GM12891 (cell line): ENCODE measurements at regions not wholly inside any gene's neighbourhood (a gene's known extent, or its start where the extent isn't known, plus 50 kb on each side); places are given as distances from the start of the nearest gene placed in this dataset.

Source experiments
- DNase-seq: peaks from one replicate; pipeline ENCODE4 v3.0.0; 2011; ENCODE audit warnings: low spot score; ENCODE audit not compliant: insufficient read length
- FAIRE-seq: peaks from 2 replicates; lab custom pipeline; 2011; peaks lifted over from hg19 to GRCh38; lab: Jason Lieb, UNC
- PAX5 ChIP-seq: IDR thresholded peaks from 2 replicates; pipeline ENCODE4 v1.6.1; 2011; ENCODE audit warnings: low read length, moderate library complexity, mild to moderate bottlenecking; ENCODE audit not compliant: insufficient read depth, severe bottlenecking
- POLR2A ChIP-seq: IDR thresholded peaks from 2 replicates; pipeline ENCODE4 v1.6.1; 2011; ENCODE audit warnings: low read depth, low read length, control low read depth
- POLR2AphosphoS5 ChIP-seq: IDR thresholded peaks from 2 replicates; pipeline ENCODE4 v1.6.1; 2011; ENCODE audit warnings: low read depth, low read length, control low read depth
- POU2F2 ChIP-seq: IDR thresholded peaks from 2 replicates; pipeline ENCODE4 v1.6.1; 2011; ENCODE audit warnings: low read depth, mild to moderate bottlenecking, control low read depth, low read length, moderate library complexity
- SPI1 ChIP-seq: IDR thresholded peaks from 2 replicates; pipeline ENCODE4 v1.6.1; 2011; ENCODE audit warnings: low read depth, low read length, control low read depth
- TAF1 ChIP-seq: IDR thresholded peaks from 2 replicates; pipeline ENCODE4 v1.6.1; 2011; ENCODE audit warnings: low read depth, low read length, control low read depth

DNA sequence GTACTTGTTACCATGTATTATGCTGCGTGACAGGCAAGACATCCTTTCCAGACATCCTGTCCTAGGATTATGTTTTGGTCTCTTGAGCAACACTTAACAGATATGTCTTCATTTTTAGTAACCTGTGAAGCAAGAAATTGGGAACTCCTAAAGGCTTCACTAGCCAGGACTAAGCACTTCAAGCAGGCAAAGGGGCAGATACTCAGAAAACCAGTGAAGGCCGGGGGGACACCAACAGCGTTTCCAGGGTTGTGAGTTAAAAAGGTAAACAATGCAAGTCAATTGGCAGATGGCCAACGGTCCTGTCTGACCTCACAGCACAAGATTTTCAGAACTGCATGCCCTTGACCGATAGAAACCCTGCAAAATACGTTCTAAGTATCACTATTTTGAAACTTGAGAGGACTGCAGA lies 77.6 kb upstream of the SFMBT2 start:
- FAIRE-seq (no peak), DNase-seq (no peak)
- TF ChIP-seq POLR2AphosphoS5 (no peak), POU2F2 (no peak), SPI1 (no peak), POLR2A (no peak), TAF1 (no peak), PAX5 (no peak)

DNA sequence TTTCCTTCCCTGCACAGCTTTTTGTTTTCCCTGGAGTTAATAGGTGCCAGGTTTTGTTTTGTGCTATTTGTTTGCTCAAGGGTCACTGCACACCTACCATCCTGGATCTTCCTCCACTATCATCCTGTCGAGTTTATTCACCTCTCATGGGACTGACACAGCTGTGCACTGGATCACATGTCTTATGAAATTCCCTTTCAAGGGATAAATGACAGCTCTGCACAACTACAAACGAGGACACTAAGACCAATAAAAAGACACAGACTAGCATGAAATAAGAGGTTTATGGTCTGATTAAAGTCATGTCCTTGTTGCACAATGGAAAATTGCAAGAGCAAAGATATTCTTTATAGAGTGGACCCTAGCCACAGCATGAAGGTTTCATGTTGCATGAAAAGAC lies 76.7 kb upstream of the SFMBT2 start:
- FAIRE-seq (peak; percentile 75), DNase-seq (no peak)

DNA sequence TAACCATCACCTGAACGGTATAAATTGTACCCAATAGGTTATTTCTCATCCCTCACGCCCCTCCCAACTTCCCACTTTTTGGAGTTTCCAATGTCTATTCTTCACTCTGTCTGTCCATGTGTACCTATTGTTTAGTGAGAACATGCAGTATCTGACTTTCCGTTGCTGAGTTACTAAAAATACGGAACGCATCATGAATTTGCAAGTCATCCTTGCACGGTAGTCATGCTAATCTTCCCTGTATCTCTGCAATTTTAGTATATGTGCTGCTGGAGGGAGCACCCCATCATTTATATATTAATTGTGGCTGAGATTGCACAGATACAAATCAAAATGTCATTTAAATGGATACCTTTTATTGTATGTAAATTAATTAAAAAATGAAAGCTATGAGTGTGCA lies 75.7 kb upstream of the SFMBT2 start:
- TF ChIP-seq POU2F2: no peak
- no peak for TF ChIP-seq SPI1
- TF ChIP-seq POLR2A: no peak
- peak; percentile 84 for FAIRE-seq
- DNase-seq: no peak

More for the DNA sequence above, 76.7 kb upstream of the SFMBT2 start:
- no peak for TF ChIP-seq POU2F2
- TF ChIP-seq SPI1: no peak
- no peak for TF ChIP-seq TAF1
- TF ChIP-seq POLR2AphosphoS5: no peak
- no peak for TF ChIP-seq PAX5
- no peak for TF ChIP-seq POLR2A

DNA sequence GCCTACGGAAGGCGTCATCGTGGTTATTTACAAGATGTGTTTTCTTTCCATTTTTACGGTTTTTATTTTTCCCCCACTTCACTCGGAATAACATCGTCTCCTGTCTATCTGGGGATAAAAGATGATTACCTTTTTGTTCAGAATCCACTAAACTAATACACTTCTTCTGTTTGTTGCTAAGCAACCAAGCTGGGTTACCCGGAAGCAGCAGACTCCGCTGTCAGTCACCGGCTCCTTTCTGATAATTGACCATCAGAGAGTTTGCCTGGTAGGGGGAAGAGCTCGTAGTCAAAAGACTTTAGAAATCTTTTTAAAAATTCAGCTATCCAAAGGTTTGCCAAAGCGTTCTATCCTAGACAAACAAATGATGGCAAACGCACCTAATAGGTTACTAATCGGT lies 75.0 kb upstream of the SFMBT2 start:
- FAIRE-seq (peak; percentile 16), DNase-seq (no peak)
- TF ChIP-seq POU2F2 (no peak), TAF1 (no peak), POLR2AphosphoS5 (no peak), POLR2A (no peak), PAX5 (no peak), SPI1 (no peak)

DNA sequence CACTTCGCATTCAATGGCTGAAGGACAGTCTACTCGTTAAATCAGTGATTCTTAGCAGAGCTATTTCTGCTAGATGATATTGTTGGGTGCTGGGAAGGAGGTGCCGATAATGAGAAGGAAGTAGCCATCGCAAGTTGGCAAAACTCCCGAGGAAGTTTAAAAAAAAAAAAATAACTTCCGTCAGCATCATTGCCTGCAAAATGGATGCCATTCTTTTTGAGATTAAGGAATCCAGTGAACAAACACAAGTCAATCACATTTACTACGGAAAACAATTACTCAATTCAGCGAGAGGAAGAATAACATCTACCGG lies 74.4 kb upstream of the SFMBT2 start:
- no peak for TF ChIP-seq POLR2A
- no peak for TF ChIP-seq SPI1
- TF ChIP-seq POU2F2: no peak
- TF ChIP-seq POLR2AphosphoS5: no peak
- no peak for TF ChIP-seq PAX5
- TF ChIP-seq TAF1: no peak
- DNase-seq: no peak
- FAIRE-seq: no peak

DNA sequence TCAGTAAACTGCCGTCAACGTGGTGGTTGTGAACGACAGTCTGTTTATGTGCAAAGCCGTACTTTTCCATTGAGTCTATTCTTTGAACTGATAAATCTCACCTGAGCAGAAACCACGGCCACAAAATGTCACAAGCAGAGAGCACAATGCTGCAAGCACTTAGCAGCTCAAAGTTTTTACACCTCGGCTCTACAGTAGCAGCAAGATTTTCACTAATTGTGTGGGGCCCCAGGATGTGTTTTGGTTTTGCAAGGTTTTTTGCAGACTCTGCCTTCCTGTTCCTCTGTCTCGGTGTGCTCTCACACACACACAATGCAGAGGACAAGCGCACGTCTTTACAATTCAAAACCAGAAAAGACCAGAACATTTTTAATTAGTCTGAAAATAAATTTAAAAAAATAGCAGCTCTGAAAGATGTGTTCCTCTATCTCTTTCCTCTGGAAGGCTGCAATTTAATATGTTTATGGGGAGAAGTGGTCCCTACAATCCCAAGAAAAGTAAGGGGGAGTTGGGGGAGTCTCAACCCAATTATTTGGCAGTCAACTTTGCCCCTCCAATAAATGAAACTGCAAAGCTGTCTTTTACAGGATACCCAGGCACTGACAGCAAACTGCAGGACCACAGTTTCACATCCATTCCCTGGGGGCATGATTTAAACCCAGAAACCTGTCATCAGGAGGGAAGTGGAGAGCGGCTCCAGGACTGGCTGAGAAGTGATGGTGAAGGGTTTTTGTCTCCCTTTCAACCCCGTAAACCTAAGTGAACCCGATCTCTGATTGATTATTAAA lies 73.8 kb upstream of the SFMBT2 start:
- no peak for TF ChIP-seq POU2F2
- TF ChIP-seq POLR2AphosphoS5: no peak
- peak; percentile 68 for TF ChIP-seq SPI1
- TF ChIP-seq PAX5: no peak
- no peak for TF ChIP-seq TAF1
- TF ChIP-seq POLR2A: 0 out of 2 replicates have a peak, but pooled peaks have one; percentile 32
- no peak for DNase-seq
- FAIRE-seq: peak; percentile 97

DNA sequence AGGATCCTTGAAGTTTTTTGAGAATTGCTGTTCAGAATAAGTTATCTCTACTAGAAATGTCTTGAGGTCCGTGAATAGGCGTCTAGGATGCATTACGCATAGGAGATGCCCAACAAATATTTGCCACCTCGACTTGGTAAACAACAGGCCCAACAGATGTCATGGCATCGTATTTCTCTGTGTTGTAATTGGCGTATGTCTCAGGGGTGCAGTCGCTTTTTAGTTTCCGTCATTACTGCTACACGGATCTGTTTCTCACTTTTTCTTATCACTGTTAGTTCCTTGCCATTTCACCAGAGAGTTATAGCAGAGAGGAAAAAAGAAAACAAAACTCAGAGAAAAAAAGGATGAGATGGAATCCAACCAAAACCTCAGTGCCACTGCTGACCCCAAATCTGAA lies 73.0 kb upstream of the SFMBT2 start:
- DNase-seq: no peak
- no peak for FAIRE-seq
- TF ChIP-seq POLR2AphosphoS5: no peak
- TF ChIP-seq POLR2A: no peak
- TF ChIP-seq POU2F2: no peak
- no peak for TF ChIP-seq SPI1
- no peak for TF ChIP-seq TAF1
- no peak for TF ChIP-seq PAX5

DNA sequence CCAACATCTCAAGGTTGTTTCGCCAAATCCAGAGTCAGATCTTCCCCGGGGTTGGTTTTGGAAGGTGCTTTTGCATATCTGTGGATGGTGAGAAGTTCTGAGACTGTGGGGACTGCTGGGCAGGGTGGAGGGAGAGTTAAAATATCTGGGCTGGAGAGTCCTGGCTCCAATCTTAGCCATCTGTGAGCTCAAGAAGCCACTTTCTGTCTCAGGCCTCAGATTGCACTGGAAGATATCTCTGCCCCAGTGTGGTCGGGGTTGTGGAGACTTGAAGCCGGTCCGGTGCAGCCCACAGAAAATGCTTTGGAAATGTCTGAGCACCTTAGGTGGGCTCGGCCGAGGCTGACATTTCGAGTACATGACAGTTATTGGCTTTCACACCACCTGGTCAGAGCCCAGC lies 72.2 kb upstream of the SFMBT2 start:
- FAIRE-seq (no peak), DNase-seq (no peak)
- TF ChIP-seq PAX5 (no peak), TAF1 (no peak), SPI1 (no peak), POU2F2 (no peak), POLR2A (no peak), POLR2AphosphoS5 (no peak)

DNA sequence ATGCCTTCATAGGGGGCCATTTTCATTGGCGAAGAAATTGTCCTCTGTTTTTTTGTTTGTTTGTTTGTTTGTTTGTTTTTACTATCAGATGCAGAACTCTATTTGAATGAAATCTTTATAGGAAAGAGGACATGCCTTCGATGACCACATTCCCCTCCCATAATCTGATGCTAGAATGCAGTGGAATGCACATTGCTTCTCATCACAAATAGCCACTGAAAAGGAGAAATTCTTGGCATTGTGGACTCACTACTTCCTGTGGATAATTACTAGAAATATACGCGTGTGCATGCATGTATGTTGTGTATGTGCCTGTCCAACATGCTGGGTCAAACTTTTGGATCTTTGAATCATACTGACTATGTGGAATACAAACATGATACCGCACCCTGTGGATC lies 70.5 kb upstream of the SFMBT2 start:
- DNase-seq (no peak), FAIRE-seq (peak; percentile 90)
- TF ChIP-seq POLR2AphosphoS5 (no peak), TAF1 (no peak), PAX5 (no peak), POU2F2 (no peak), SPI1 (no peak), POLR2A (no peak)

DNA sequence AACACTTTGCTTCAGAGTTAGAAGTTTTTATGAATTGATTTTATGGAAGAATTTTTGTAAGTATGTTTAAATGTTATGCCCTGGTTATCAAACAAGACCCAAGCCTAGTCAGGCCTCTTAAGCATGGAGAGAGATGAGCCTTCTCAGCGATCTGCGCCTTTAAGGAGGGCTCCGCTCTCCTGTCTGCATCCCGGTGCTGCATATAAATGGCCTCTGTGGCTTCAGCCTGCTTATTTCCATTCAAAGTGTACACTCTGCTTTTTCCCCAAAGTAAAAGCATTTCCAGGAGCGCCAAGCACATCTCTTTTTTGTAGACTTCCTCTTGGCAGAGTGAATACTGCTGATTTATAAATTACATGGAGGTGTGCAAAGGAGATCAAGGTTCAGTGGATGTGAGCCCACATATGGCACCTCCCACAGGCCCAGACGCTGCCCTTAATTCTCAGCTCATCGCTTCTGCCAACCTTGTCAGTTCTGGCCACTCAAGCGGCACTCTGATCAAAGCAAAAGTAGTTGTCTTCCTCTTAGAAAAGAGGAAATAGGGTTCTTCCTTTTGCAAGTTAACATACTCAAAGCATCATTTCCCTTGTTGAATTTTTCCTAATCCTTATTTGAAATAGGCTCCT lies 70.0 kb upstream of the SFMBT2 start:
- TF ChIP-seq POU2F2: peak; percentile 36; the same call in 1 of the 2 replicates
- peak; percentile 75 for TF ChIP-seq SPI1
- no peak for TF ChIP-seq PAX5
- no peak for TF ChIP-seq TAF1
- DNase-seq (no peak), FAIRE-seq (no peak)
